ENCODE measurements at regions not wholly inside any gene's neighbourhood (a gene's known extent, or its start where the extent isn't known, plus 50 kb on each side); places are given as distances from the start of the nearest gene placed in this dataset.

GRCh38 chr6:9841886-9842725, 572.8 kb downstream of the TFAP2A start:
- TF ChIP-seq, protein P1, sequence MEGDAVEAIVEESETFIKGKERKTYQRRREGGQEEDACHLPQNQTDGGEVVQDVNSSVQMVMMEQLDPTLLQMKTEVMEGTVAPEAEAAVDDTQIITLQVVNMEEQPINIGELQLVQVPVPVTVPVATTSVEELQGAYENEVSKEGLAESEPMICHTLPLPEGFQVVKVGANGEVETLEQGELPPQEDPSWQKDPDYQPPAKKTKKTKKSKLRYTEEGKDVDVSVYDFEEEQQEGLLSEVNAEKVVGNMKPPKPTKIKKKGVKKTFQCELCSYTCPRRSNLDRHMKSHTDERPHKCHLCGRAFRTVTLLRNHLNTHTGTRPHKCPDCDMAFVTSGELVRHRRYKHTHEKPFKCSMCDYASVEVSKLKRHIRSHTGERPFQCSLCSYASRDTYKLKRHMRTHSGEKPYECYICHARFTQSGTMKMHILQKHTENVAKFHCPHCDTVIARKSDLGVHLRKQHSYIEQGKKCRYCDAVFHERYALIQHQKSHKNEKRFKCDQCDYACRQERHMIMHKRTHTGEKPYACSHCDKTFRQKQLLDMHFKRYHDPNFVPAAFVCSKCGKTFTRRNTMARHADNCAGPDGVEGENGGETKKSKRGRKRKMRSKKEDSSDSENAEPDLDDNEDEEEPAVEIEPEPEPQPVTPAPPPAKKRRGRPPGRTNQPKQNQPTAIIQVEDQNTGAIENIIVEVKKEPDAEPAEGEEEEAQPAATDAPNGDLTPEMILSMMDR (IDR thresholded peaks at IDR 0.05) = no peak
- TF ChIP-seq POLR2A (IDR thresholded peaks at IDR 0.05) = no peak
